Heart left ventricle (tissue), 16 donors: ENCODE measurements at regions not wholly inside any gene's neighbourhood (a gene's known extent, or its start where the extent isn't known, plus 50 kb on each side); places are given as distances from the start of the nearest gene placed in this dataset.
"Not testable (repeated sequence)": the region's sequence is repeated elsewhere in the genome, so short reads cannot be mapped to it uniquely, and the experiment has no call there.

Source experiments
- ATAC-seq, 4 donors: fragments of 200-7000 bp; cut with Tn5 transposase; one replicate each; pipeline ENCODE4 v1.9.1; 2020 to 2022; ENCODE audit warnings: moderate library complexity in 4 of 4, mild to moderate bottlenecking in 3 of 4, moderate number of reproducible peaks in 1 of 4
- DNase-seq, 5 donors: peaks; one replicate each; pipeline ENCODE4 v3.0.0-alpha.2; 2020
- H3K27ac ChIP-seq, 12 donors: fragments of 200-600 bp; sonication (generic) in 4 of 12; one replicate each; pipeline versions ENCODE4 v1.5.0 to v1.8.0; 2016 to 2022; ENCODE audit warnings: mild to moderate bottlenecking in 2 of 12
- H3K27me3 ChIP-seq, 9 donors: fragments of 200-600 bp; sonication (generic) in 2 of 9; one replicate each; pipeline versions ENCODE4 v1.5.1 to v1.8.0; 2016 to 2022; ENCODE audit warnings: mild to moderate bottlenecking in 3 of 9
- H3K36me3 ChIP-seq, 9 donors: fragments of 200-600 bp; sonication (generic) in 2 of 9; one replicate each; pipeline versions ENCODE4 v1.5.0 to v1.8.0; 2018 to 2022; ENCODE audit warnings: mild to moderate bottlenecking in 2 of 9
- H3K4me1 ChIP-seq, 12 donors: fragments of 200-600 bp; sonication (generic) in 4 of 12; one replicate each; pipeline versions ENCODE4 v1.5.0 to v1.8.0; 2016 to 2022; ENCODE audit warnings: mild to moderate bottlenecking in 3 of 12
- H3K4me3 ChIP-seq, 12 donors: fragments of 200-600 bp; sonication (generic) in 4 of 12; one replicate each; pipeline versions ENCODE4 v1.5.0 to v1.8.0; 2017 to 2022; ENCODE audit warnings: mild to moderate bottlenecking in 9 of 12, moderate library complexity in 4 of 12
- H3K9me3 ChIP-seq, 12 donors: fragments of 200-600 bp; sonication (generic) in 4 of 12; one replicate each; pipeline versions ENCODE4 v1.5.0 to v1.8.0; 2016 to 2022; ENCODE audit warnings: mild to moderate bottlenecking in 1 of 12
- POLR2A ChIP-seq, 2 donors: fragments of 450-650 bp; IDR thresholded peaks; one replicate each; pipeline ENCODE4 v1.6.1; 2017; ENCODE audit warnings: antibody characterized with exemption in 2 of 2, mild to moderate bottlenecking in 2 of 2, moderate library complexity in 2 of 2
- WGBS, 4 donors: extraction: QIAGEN DNeasy Blood & Tissue Kit in 2 of 4; methylation state at CpG; one replicate each; pipeline versions ENCODE4 v1.1.5 to v1.1.7; 2013 to 2018; 5-methylcytosine and 5-hydroxymethylcytosine counted together
- intact Hi-C, 10 donors: fragments of 100-400 bp; cut with DNase I; formaldehyde crosslinking; loops; one replicate each; pipeline versions ENCODE4 v1.11.1 to v1.14.2; 2022
- TF ChIP-seq, protein P1 (sequence below), 12 donors: fragments of 200-600 bp; sonication (generic) in 4 of 12; IDR thresholded peaks; one replicate each; pipeline versions ENCODE4 v1.5.0 to v1.8.0; 2018 to 2022; ENCODE audit warnings: antibody characterized with exemption in 12 of 12, mild to moderate bottlenecking in 5 of 12
- donor health status: ischemic (EF 13 %, LVEDD 7.1; RV severe dilation, severe dysfunction).
- donor health status: healthy with polysubstance abuse.
- donor health status: DM: no; HTN: yes; CAD: no.
- donor health status: DM: no; HTN: no; CAD: no.
- donor health status: ischemic (EF 25% LVEDD 6.9; RV normal size, moderate dysfunction).
- donor health status: ischemic (EF 25% LVEDD 5.7; RV mildly dilated, moderate dysfunction).
- donor health status: healthy.
- donor health status: DM: yes; HTN: yes; CAD: no.
- donor health status: ischemic (EF 35%, LVEDD 5.7; RV mildly dilated, moderate dysfunction).
- donor health status: nonischemic (EF 11% LVEDD 7.7; RV severe dilation, severe dysfunction).
- donor health status: DM: yes; HTN: yes; CAD: no.
- donor health status: PGD.
- donor health status: ischemic (EF 29% LVEDD 5.4; RV normal size, mild dysfunction).
- donor health status: nonischemic (EF 23%, LVEDD 6.1; RV moderate dilation, normal function).

- 78 to 83% (median 82%) methylated on average over 6 of the region's 6 CpGs for WGBS, 4 donors
- no peak for DNase-seq
- no peaks in the 10 kb centered on the region for H3K27me3 ChIP-seq
- intact Hi-C loops: no loop called here
- TF ChIP-seq POLR2A (IDR thresholded peaks at IDR 0.05): no peak
- TF ChIP-seq, protein P1, sequence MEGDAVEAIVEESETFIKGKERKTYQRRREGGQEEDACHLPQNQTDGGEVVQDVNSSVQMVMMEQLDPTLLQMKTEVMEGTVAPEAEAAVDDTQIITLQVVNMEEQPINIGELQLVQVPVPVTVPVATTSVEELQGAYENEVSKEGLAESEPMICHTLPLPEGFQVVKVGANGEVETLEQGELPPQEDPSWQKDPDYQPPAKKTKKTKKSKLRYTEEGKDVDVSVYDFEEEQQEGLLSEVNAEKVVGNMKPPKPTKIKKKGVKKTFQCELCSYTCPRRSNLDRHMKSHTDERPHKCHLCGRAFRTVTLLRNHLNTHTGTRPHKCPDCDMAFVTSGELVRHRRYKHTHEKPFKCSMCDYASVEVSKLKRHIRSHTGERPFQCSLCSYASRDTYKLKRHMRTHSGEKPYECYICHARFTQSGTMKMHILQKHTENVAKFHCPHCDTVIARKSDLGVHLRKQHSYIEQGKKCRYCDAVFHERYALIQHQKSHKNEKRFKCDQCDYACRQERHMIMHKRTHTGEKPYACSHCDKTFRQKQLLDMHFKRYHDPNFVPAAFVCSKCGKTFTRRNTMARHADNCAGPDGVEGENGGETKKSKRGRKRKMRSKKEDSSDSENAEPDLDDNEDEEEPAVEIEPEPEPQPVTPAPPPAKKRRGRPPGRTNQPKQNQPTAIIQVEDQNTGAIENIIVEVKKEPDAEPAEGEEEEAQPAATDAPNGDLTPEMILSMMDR (IDR thresholded peaks at IDR 0.05): no peak
- no peak overlapping the region for H3K4me3 ChIP-seq
- no peaks in the 10 kb centered on the region for H3K36me3 ChIP-seq
- H3K9me3 ChIP-seq: no peaks in the 10 kb centered on the region
- H3K27ac ChIP-seq: no peak overlapping the region
- no peaks in the 10 kb centered on the region for H3K4me1 ChIP-seq
- no peak for ATAC-seq
These were observed 567.9 kb upstream of the HTR2C start for GRCh38 chrX:114015966-114016365.

DNA sequence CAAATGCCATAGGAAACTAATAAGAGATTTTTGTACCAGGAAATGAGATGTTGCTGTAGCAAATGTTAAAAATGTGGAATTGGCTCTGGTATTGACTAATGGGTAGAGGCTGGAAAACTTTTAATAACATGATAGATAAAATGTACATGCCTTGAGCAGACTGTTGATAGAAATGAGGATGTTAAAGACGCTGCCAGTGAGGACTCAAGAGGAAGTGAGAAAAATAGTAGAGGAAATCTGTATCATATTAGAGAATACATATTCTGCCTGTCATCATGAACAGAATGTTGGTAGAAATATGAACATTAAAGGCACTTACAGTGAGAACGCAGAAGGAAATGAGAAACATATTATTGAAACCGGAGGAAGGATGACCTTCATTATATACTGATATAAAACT, 577.2 kb upstream of the HTR2C start:
- no peaks in the 10 kb centered on the region for H3K9me3 ChIP-seq
- 74 to 84% (median 80%) methylated on average over 3 of the region's 3 CpGs for WGBS, 4 donors
- no peak for ATAC-seq
- H3K4me1 ChIP-seq: no peaks in the 10 kb centered on the region
- TF ChIP-seq, protein P1 (IDR thresholded peaks at IDR 0.05): no peak
- no peak for TF ChIP-seq POLR2A (IDR thresholded peaks at IDR 0.05)
- DNase-seq: no peak
- peaks cover 0 to 5% (median 0%) of the 10 kb centered on the region in 9 donors for H3K27me3 ChIP-seq
- H3K27ac ChIP-seq: no peak overlapping the region
- intact Hi-C loops: no loop called here
- no peaks in the 10 kb centered on the region for H3K36me3 ChIP-seq
- H3K4me3 ChIP-seq: no peak overlapping the region

GRCh38 chrX:113996781-113997180, 587.1 kb upstream of the HTR2C start:
- Histone ChIP-seq H3K9me3 (no peaks in the 10 kb centered on the region), H3K27ac (no peak overlapping the region), H3K27me3 (peaks cover 0 to under 1% (median 0%) of the 10 kb centered on the region in 9 donors), H3K4me3 (no peak overlapping the region), H3K36me3 (no peaks in the 10 kb centered on the region), H3K4me1 (no peaks in the 10 kb centered on the region)
- intact Hi-C loops: no loop called here
- ATAC-seq (no peak), DNase-seq (no peak)
- 80 to 95% (median 93%) methylated on average over 1 of the region's 1 CpG for WGBS, 4 donors
- TF ChIP-seq, protein P1 (IDR thresholded peaks at IDR 0.05): no peak
- TF ChIP-seq POLR2A (IDR thresholded peaks at IDR 0.05): no peak

- H3K36me3 ChIP-seq, H3K27me3 ChIP-seq, H3K27ac ChIP-seq, ATAC-seq, H3K9me3 ChIP-seq, H3K4me3 ChIP-seq, intact Hi-C loops, H3K4me1 ChIP-seq, DNase-seq: not testable (repeated sequence)
- 74 to 85% (median 79%) methylated on average over 9 of the region's 9 CpGs for WGBS, 4 donors
These were observed 592.2 kb upstream of the HTR2C start for GRCh38 chrX:113991720-113992119.

DNA sequence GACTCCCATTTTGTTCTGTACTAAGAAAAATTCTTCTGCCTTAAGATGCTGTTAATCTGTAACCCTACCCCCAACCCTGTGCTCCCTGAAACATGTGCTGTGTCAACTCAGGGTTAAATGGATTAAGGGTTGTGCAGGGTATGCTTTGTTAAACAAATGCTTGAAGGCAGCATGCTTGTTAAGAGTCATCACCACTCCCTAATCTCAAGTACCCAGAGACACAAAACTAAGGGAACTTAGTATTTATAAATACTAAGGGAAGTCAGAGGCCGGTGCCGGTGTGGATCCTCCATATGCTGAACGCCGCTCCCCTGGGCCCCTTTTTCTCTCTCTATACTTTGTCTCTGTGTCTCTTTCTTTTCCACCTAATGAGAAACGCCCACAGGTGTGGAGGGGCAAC, 593.2 kb upstream of the HTR2C start:
- not testable (repeated sequence) for H3K27me3 ChIP-seq, ATAC-seq
- 18 to 42% (median 31%) methylated on average over 5 of the region's 5 CpGs for WGBS, 4 donors

DNA sequence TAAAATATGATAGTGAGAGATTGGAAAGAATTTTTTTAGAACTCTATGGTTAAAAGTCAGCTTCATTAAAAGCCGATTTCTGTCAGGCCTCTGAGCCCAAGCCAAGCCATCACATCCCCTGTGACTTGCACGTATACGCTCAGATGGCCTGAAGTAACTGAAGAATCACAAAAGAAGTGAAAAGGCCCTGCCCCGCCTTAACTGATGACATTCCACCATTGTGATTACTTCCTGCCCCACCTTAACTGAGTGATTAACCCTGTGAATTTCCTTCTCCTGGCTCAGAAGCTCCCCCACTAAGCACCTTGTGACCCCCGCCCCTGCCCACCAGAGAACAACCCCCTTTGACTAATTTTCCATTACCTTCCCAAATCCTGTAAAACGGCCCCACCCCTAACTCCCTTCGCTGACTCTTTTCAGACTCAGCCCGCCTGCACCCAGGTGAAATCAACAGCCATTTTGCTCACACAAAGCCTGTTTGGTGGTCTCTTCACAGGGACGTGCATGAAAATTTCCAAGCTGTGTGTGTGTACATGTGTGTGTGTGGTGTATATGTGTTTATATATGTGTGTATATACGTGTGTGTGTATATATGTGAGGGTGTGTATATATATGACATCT, 595.5 kb upstream of the HTR2C start:
- H3K27ac ChIP-seq, DNase-seq, ATAC-seq, H3K36me3 ChIP-seq, H3K9me3 ChIP-seq, H3K27me3 ChIP-seq, H3K4me1 ChIP-seq, intact Hi-C loops, H3K4me3 ChIP-seq: not testable (repeated sequence)
- 55 to 72% (median 61%) methylated on average over 10 of the region's 10 CpGs for WGBS, 4 donors

More for the DNA sequence above, 593.2 kb upstream of the HTR2C start:
- DNase-seq, H3K4me1 ChIP-seq, H3K4me3 ChIP-seq, H3K9me3 ChIP-seq, H3K27ac ChIP-seq, intact Hi-C loops, H3K36me3 ChIP-seq: not testable (repeated sequence)
